EH (cell line): ENCODE measurements at regions not wholly inside any gene's neighbourhood (a gene's known extent, or its start where the extent isn't known, plus 50 kb on each side); places are given as distances from the start of the nearest gene placed in this dataset.

ENCODE experiments used
- DNase-seq: peaks from one replicate; pipeline ENCODE4 v3.0.0-alpha.2; 2015; ENCODE audit warnings: low read depth

DNA sequence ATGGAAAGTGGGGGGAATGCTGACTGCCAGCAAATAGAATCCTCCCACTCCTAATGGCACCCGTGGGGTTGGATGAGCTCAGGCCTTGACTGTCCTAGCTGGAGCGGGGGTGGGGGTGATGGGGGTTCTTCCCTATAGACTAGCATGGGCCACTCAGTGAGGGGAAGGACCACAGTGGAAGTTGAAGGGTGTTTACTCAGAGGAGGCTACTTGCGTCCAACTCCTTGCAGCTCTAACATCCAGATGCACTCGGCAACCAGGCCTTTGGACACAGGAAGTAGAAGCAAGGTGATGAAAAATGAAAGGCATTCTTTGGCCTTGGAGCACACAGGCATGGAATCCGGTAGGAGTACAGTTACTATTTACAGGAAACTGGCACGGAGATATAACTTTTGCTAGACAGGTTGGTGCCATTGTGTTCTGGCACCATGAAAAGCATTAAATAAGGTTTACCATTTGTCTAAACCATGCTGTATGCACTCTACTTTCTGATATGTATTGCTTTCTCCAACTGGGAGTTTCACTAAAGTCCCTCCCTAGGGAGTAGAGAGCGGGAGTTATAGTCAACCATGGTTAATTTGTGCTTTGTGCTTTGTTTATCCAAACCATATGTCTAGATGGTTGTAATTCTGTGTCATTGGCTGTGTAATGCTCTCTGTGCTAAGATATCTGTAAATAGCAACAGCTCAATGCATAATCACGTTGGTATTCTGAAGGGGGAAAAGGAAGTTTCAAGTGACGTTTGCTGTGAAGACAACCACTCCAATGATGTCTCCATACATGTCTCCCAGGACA, 125.3 kb downstream of the TSHZ3 start:
- peak; percentile 96 for DNase-seq

- peak; percentile 41 for DNase-seq
Measured at GRCh38 chr19:31220540-31220939, 128.7 kb downstream of the TSHZ3 start.

- DNase-seq, result no peak
Measured at GRCh38 chr19:31214997-31215396, 134.2 kb downstream of the TSHZ3 start.

DNA sequence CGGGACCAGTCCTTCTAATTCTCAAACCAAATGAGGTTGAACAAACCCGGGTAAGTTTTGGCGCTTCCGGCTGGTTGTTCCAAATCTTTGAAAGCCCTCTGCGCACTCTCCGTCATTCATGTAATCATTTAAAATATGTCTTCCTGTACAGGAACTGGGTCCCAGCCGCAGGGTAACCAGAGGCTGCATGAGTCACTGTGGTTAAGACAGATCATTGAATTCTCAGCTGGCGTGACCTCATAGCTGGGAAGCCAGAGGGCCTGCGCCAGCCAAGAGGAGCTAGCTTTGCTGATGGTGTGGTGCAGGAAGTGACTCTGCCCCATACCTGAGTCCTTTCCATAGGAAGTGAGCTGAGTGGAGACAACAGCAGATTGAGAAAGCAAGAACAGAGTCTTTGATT, 135.2 kb downstream of the TSHZ3 start:
- peak; percentile 99 for DNase-seq

DNA sequence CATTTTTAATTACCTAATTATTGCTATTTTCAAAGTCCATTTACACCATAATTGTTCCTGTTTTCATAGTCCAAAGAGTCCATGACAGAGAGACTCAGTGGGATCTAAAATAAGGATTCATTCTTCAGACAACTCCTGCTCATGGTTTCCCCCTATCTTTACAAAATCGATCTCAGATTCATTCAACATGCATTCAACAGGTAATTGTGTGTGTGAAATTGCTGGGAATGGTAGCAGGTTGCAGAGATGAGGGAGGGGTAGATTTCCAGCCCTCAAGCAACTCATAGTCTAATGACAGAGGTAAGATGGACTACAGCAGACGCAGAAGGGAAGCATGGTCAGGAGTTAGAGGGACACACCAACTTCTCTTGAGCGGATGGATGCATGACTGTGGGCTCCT, 138.1 kb downstream of the TSHZ3 start:
- no peak for DNase-seq

GRCh38 chr19:31205887-31206518, 143.2 kb downstream of the TSHZ3 start:
- DNase-seq, result no peak

- no peak for DNase-seq
Measured at GRCh38 chr19:31204115-31204514, 145.1 kb downstream of the TSHZ3 start.

DNA sequence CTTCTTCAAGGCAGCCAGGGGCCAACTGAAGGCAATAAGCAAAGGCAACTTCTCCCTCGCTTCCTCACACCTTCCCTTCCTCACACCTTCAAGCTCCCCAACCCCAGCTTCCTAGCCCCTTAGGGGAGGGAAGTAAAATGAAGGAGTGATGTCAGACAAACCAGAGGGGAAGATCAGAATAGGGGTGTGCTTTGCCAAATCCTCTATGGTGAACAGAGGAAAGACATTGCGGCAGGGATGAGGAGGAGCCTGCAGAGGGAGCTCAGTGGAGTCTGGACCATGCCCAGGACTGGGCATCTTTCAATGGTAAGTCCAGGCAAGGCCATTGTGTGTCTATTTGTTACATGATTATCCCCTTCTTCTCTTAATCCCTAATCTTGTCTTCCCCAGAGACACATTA, 164.0 kb downstream of the TSHZ3 start:
- DNase-seq, result peak; percentile 11

DNA sequence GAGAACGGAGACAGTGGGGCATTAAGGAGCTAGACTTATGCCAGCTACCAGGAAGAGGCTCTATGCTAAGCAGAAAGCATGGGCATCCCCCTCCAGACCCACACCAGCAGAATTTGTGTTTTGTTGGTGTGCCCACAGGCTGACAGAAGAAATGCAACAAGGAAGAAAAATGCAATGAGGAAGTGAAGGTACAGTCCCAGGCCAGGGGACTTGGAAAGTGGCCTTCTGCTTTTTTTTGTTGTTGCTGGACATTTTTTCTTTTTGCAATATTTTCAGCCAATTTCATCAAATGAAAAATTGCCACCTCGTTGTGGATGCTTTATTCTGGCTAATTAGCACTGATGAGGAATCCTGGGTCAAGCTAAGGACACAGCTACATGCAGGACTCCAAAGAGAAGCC, 167.7 kb downstream of the TSHZ3 start:
- no peak for DNase-seq

- DNase-seq, result no peak
Measured at GRCh38 chr19:31180907-31181306, 168.3 kb downstream of the TSHZ3 start.

GRCh38 chr19:31179471-31179852, 169.8 kb downstream of the TSHZ3 start:
- DNase-seq, result no peak

- no peak for DNase-seq
Measured at GRCh38 chr19:31178833-31179470, 170.3 kb downstream of the TSHZ3 start.

- peak; percentile 7 for DNase-seq
Measured at GRCh38 chr19:31177246-31177645, 172.0 kb downstream of the TSHZ3 start.

DNA sequence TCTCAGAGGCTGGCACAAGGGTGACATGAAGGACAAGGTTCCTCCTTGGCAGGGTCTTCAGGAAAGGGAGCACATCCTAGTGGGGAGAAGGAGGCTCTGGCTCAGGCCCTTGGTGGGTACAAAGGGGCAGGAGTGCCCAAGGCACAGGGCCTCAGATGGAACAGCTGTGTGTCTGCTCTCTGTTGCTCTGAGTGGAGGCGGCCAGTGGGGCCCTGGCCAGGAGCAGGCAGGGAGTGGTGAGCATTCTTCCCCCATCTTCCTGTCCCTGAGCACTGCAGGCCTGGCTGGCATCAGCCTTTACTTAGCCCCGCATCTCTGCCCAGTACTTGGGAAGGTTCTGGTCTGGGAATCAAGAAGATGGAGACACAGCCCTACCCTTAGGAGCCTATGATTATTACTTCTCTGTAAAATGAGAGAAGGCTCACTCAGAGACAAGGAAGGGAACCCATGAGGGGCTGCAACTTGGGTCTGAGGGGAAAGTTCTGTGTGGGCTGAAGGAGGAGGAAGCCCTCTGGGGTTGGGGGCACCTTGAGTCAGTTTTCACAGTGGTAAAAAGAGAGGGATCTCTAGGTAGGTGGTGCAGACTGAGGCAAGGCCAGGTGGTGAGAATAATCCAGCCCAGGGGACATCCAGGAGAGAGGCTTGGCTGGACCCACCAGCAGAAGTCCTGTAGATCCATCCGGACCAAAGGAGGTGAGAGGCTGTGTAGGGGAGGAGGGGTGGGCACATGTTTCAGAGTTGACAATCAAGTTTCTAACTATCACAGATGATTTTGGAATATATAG, 173.5 kb downstream of the TSHZ3 start:
- DNase-seq, result no peak

GRCh38 chr19:31174948-31175347, 174.3 kb downstream of the TSHZ3 start:
- no peak for DNase-seq

DNA sequence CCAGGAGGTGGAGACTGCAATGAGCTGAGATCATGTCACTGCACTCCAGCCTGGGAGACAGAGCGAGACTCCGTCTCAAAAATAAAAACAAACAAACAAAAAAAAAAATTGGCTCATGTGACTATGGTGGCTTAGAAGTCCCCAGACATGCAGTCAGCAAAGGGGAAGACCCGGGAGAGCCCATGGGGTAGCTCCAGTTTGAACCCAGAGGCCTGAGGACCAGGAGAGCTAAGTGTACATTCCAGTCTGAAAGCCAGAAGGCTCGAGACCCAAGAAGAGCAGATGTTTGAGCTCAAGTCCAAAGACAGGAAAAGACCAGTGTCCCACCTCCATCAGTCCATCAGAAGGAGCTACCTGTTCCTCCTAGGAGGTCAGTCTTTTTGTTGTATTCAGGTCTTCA, 175.2 kb downstream of the TSHZ3 start:
- no peak for DNase-seq

GRCh38 chr19:31171936-31172335, 177.3 kb downstream of the TSHZ3 start:
- no peak for DNase-seq

DNA sequence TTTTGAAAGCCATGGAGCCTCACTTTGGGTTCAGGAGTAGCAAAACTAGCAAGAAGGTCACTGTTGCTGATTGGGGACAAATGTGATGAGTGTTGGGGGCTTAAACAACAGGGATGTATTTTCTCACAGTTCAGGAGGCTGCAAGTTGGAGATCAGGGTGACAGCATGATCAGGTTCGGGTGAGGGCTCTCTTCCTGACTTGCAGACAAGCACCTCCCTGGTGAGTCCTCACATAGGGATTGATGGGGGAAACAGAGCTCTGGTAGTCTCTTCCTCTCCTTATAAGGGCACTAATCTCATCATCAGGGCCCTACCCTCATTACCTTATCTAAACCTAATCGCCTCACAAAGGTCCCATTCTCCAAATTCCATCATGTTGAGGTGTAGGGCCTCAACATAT, 179.2 kb downstream of the TSHZ3 start:
- no peak for DNase-seq

DNA sequence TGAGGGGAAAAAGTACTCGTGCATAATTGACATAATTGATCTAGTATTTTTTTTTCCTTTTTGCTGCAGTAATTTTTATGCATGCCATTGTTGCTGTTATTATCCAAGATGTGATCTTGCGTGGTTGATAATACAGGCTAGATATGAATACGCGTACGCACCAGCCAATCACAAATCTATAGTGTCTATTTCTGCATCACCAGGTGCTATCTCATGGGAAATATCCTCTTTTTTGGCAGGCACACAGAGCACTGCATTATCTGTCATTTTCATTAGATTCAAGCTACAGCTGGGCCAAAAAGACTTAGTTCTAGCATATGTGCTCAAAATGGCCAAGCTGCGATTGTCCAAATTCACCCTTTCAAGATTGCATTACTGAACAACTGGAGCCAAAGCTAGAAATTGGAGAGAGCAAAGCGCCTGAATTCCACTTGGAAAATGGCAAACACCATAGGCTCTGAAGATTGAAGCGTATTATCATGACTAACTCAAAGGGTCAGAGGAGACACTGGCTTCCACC, 181.1 kb downstream of the TSHZ3 start:
- no peak for DNase-seq

- DNase-seq, result no peak
Measured at GRCh38 chr19:31167690-31168089, 181.5 kb downstream of the TSHZ3 start.

- no peak for DNase-seq
Measured at GRCh38 chr19:31166206-31166605, 183.0 kb downstream of the TSHZ3 start.

- DNase-seq, result no peak
Measured at GRCh38 chr19:31164791-31165251, 184.4 kb downstream of the TSHZ3 start.
